K562 (cell line): ENCODE measurements at regions not wholly inside any gene's neighbourhood (a gene's known extent, or its start where the extent isn't known, plus 50 kb on each side); places are given as distances from the start of the nearest gene placed in this dataset.

Source experiments
- ATAC-seq: fragments of 200-7000 bp; cut with Tn5 transposase; 3 replicates; pipeline ENCODE4 v1.9.1; 2020; ENCODE audit warnings: moderate library complexity
- BruUV-seq: library from RNA; stranded (reverse); fragments of 400-500 nt; replicated peaks from 2 replicates; lab custom pipeline; 2021; lab: Mats Ljungman, UMichigan
- CTCF ChIA-PET: fragments of 300-600 bp; formaldehyde crosslinking; extraction: SDS; loops from one replicate; lab custom pipeline; 2021; ENCODE audit warnings: low intra/inter-chr PET ratio; lab: Yijun Ruan, JAX
- POLR2A ChIA-PET: fragments of 300-600, 350-650 bp; sonication (Branson Sonifier 250); formaldehyde crosslinking; extraction: SDS; loops from one replicate; lab custom pipeline; 2021; ENCODE audit warnings: antibody characterized with exemption, inconsistent platforms; lab: Yijun Ruan, JAX
- DNase-seq, 4 experiments: peaks; one replicate each; pipeline versions ENCODE4 v3.0.0 to v3.0.0-alpha.2; 2011 to 2018; ENCODE audit warnings: low spot score in 3 of 4, mixed read lengths in 3 of 4; ENCODE audit errors: extremely low read depth in 1 of 4
- FAIRE-seq: peaks from 2 replicates; lab custom pipeline; 2011; peaks lifted over from hg19 to GRCh38; lab: Jason Lieb, UNC
- H2AFZ ChIP-seq: 2 replicates; pipeline ENCODE4 v1.6.0; 2011; ENCODE audit warnings: low read depth, low read length, control low read depth, inconsistent platforms
- H3K27ac ChIP-seq: fragments of 200-600 bp; 3 replicates; pipeline ENCODE4 v1.8.0; 2011; ENCODE audit warnings: low read depth, mild to moderate bottlenecking, control low read depth, inconsistent platforms, low read length, moderate library complexity, mixed read lengths; ENCODE audit errors: extremely low read depth
- H3K27me3 ChIP-seq, 2 experiments: fragments of 300-600 bp in 1 of 2; 2 replicates in 1 of 2; 3 replicates in 1 of 2; pipeline versions ENCODE4 v1.6.0 to v1.8.0; 2011; ENCODE audit warnings: inconsistent platforms in 2 of 2, low read length in 2 of 2, mild to moderate bottlenecking in 1 of 2, mixed read lengths in 1 of 2, moderate library complexity in 1 of 2; ENCODE audit not compliant: control insufficient read depth in 2 of 2, insufficient read depth in 2 of 2
- H3K36me3 ChIP-seq: fragments of 300-600 bp; 3 replicates; pipeline ENCODE4 v1.8.0; 2011; ENCODE audit warnings: mild to moderate bottlenecking, low read length, inconsistent platforms; ENCODE audit not compliant: control insufficient read depth, insufficient read depth
- H3K4me1 ChIP-seq, 2 experiments: fragments of 200-600 bp in 1 of 2; replicated peaks in 1 of 2; 2 replicates in 1 of 2; 3 replicates in 1 of 2; pipeline versions ENCODE4 v1.5.1 to v1.8.0; 2011; ENCODE audit warnings: inconsistent platforms in 2 of 2, low read length in 2 of 2, mild to moderate bottlenecking in 1 of 2, mixed read lengths in 1 of 2, moderate library complexity in 1 of 2; ENCODE audit not compliant: control insufficient read depth in 2 of 2, insufficient read depth in 2 of 2
- H3K4me2 ChIP-seq: 2 replicates; pipeline ENCODE4 v1.6.1; 2011; ENCODE audit warnings: low read length, control low read depth, inconsistent platforms, mixed read lengths; ENCODE audit not compliant: insufficient read depth
- H3K4me3 ChIP-seq: fragments of 200-600 bp; sonication (generic), shearing (Covaris generic); 2 replicates; pipeline ENCODE4 v1.5.1; 2016; ENCODE audit warnings: control low read depth, inconsistent platforms
- H3K79me2 ChIP-seq: fragments of 200-600 bp; 3 replicates; pipeline ENCODE4 v1.8.0; 2011; ENCODE audit warnings: low read length, inconsistent platforms; ENCODE audit not compliant: control insufficient read depth, insufficient read depth
- H3K9ac ChIP-seq, 2 experiments: 2 replicates each; pipeline versions ENCODE4 v1.6.0 to v1.6.1; 2011; ENCODE audit warnings: low read depth in 2 of 2, low read length in 2 of 2, control low read depth in 1 of 2, inconsistent platforms in 1 of 2, mild to moderate bottlenecking in 1 of 2, mixed read lengths in 1 of 2; ENCODE audit not compliant: insufficient read depth in 1 of 2
- H3K9me1 ChIP-seq: one replicate; pipeline ENCODE4 v1.6.0; 2011; ENCODE audit warnings: inconsistent platforms, mild to moderate bottlenecking, low read length, moderate library complexity; ENCODE audit not compliant: control insufficient read depth, insufficient read depth
- H3K9me3 ChIP-seq: replicated peaks from 2 replicates; pipeline ENCODE4 v1.5.1; 2011; ENCODE audit warnings: low read depth, low read length, inconsistent platforms; ENCODE audit not compliant: control insufficient read depth, insufficient read depth
- H4K20me1 ChIP-seq: replicated peaks from 2 replicates; pipeline ENCODE4 v1.6.1; 2011; ENCODE audit warnings: low read length, inconsistent platforms, mixed read lengths; ENCODE audit not compliant: control insufficient read depth, insufficient read depth
- ATF3 ChIP-seq, 2 experiments: fragments of 450-650 bp in 1 of 2; sonication (generic) in 1 of 2; formaldehyde crosslinking in 1 of 2; IDR thresholded peaks in 1 of 2; conservative IDR thresholded peaks in 1 of 2; 2 replicates each; pipeline versions ENCODE4 v1.6.1 to v1.8.1; 2016 to 2023; ENCODE audit warnings: mild to moderate bottlenecking in 2 of 2, moderate library complexity in 2 of 2, inconsistent platforms in 1 of 2, missing genetic modification reagents in 1 of 2
- GATAD2B ChIP-seq: fragments of 450-650 bp; IDR thresholded peaks from 2 replicates; pipeline ENCODE4 v1.6.1; 2017; ENCODE audit warnings: mild to moderate bottlenecking, borderline replicate concordance
- JUNB ChIP-seq: fragments of 450-650 bp; formaldehyde crosslinking; conservative IDR thresholded peaks from 2 replicates; pipeline ENCODE4 v1.4.0; 2020; ENCODE audit warnings: mild to moderate bottlenecking
- KLF6 ChIP-seq: fragments of 250-450 bp; sonication (Bioruptor Pico); IDR thresholded peaks from 2 replicates; pipeline ENCODE4 v1.4.0; 2020; ENCODE audit warnings: mild to moderate bottlenecking, moderate library complexity, borderline replicate concordance
- MECOM ChIP-seq: fragments of 250-450 bp; sonication (Bioruptor Pico); IDR thresholded peaks from 2 replicates; pipeline ENCODE4 v1.8.0; 2022; ENCODE audit warnings: inconsistent platforms
- NCOA2 ChIP-seq, 2 experiments: fragments of 450-650 bp; IDR thresholded peaks; 2 replicates each; pipeline ENCODE4 v1.6.1; 2018; ENCODE audit warnings: mild to moderate bottlenecking in 2 of 2, moderate library complexity in 1 of 2; ENCODE audit not compliant: partially characterized antibody in 2 of 2
- NEUROD1 ChIP-seq: fragments of 150-350 bp; IDR thresholded peaks from 2 replicates; pipeline ENCODE4 v1.6.1; 2014; ENCODE audit warnings: borderline replicate concordance, low read length, low read depth; ENCODE audit not compliant: partially characterized antibody
- PTTG1 ChIP-seq: fragments of 450-650 bp; IDR thresholded peaks from 2 replicates; pipeline ENCODE4 v1.6.1; 2016; ENCODE audit warnings: low read depth, mild to moderate bottlenecking, missing genetic modification characterization, missing compliant biosample characterization
- SAFB2 ChIP-seq: fragments of 200-400 bp; formaldehyde crosslinking; IDR thresholded peaks from 2 replicates; pipeline ENCODE4 v1.6.1; 2018; ENCODE audit warnings: borderline replicate concordance, low read length, low read depth, moderate library complexity; ENCODE audit not compliant: severe bottlenecking
- ZNF140 ChIP-seq: fragments of 250-450 bp; sonication (Bioruptor Pico); IDR thresholded peaks from 2 replicates; pipeline ENCODE4 v1.8.0; 2021; ENCODE audit warnings: moderate library complexity, mild to moderate bottlenecking, inconsistent platforms
- WGBS: fragments of 100-300 bp; shearing (Covaris generic); methylation state at CpG from one replicate; pipeline ENCODE4 v1.1.6; 2016; ENCODE audit warnings: low coverage, mixed read lengths; ENCODE audit not compliant: insufficient coverage; ENCODE audit errors: missing lambda C conversion rate; 5-methylcytosine and 5-hydroxymethylcytosine counted together
- in situ Hi-C: fragments of 300-500 bp; cut with MboI; formaldehyde crosslinking; loops from 4 replicates; pipeline ENCODE4 v1.15.0; 2018; ENCODE audit warnings: inconsistent platforms, mixed read lengths
- intact Hi-C: fragments of 100-400 bp; cut with micrococcal nuclease; formaldehyde crosslinking; loops from 2 replicates; pipeline ENCODE4 v1.14.2; 2022
- TF ChIP-seq, protein P1 (sequence below), 2 experiments: fragments of 450-650 bp in 1 of 2; sonication (generic) in 1 of 2; formaldehyde crosslinking in 1 of 2; IDR thresholded peaks; 2 replicates each; pipeline versions ENCODE4 v1.7.1 to v1.9.0; 2016 to 2022; ENCODE audit warnings: inconsistent platforms in 1 of 2, mild to moderate bottlenecking in 1 of 2, missing genetic modification reagents in 1 of 2

- Histone ChIP-seq H3K27ac (no peak overlapping the region), H3K9me1 (no peaks in the 10 kb centered on the region), H3K4me2 (no peak overlapping the region), H3K9ac (no peak overlapping the region), H3K4me1 (no peaks in the 10 kb centered on the region), H3K27me3 (no peaks in the 10 kb centered on the region), H4K20me1 (no peaks in the 10 kb centered on the region), H2AFZ (no peak overlapping the region), H3K4me3 (no peak overlapping the region), H3K79me2 (no peaks in the 10 kb centered on the region), H3K9me3 (no peaks in the 10 kb centered on the region), H3K36me3 (no peaks in the 10 kb centered on the region)
- in situ Hi-C loops: loop anchor here (10.0 kb wide), 1 partner anchor 836 kb away; no protein-coding TSS in a partner anchor
- no peak for ATAC-seq
- no peak for DNase-seq
- intact Hi-C loops: loop anchor here (5.0 kb wide), 1 partner anchor 683 kb away; no protein-coding TSS in a partner anchor
- no peak for FAIRE-seq
- 0% methylated on average over 1 of the region's 2 CpGs for WGBS
- ChIA-PET CTCF (no interaction called here), POLR2A (interaction anchor here (0.8 kb wide), 1 partner anchor 165 kb away, joined by 3 read pairs; no protein-coding TSS in a partner anchor)
- BruUV-seq: no TSS peak
- TF ChIP-seq MECOM (CRISPR knock-in tag) (no peak), KLF6 (CRISPR knock-in tag) (no peak), SAFB2 (no peak), ATF3 (IDR thresholded peaks at IDR 0.05) (no peak), ATF3 (CRISPR knock-in tag; conservative IDR thresholded peaks at IDR 0.05) (no peak), NCOA2 (IDR thresholded peaks at IDR 0.05; ENCODE audit: partially characterized antibody in 2 of 2) (no peak), JUNB (CRISPR knock-in tag) (no peak), GATAD2B (no peak), ZNF140 (no peak), PTTG1 (no peak), NEUROD1 (no peak)
- TF ChIP-seq, protein P1, sequence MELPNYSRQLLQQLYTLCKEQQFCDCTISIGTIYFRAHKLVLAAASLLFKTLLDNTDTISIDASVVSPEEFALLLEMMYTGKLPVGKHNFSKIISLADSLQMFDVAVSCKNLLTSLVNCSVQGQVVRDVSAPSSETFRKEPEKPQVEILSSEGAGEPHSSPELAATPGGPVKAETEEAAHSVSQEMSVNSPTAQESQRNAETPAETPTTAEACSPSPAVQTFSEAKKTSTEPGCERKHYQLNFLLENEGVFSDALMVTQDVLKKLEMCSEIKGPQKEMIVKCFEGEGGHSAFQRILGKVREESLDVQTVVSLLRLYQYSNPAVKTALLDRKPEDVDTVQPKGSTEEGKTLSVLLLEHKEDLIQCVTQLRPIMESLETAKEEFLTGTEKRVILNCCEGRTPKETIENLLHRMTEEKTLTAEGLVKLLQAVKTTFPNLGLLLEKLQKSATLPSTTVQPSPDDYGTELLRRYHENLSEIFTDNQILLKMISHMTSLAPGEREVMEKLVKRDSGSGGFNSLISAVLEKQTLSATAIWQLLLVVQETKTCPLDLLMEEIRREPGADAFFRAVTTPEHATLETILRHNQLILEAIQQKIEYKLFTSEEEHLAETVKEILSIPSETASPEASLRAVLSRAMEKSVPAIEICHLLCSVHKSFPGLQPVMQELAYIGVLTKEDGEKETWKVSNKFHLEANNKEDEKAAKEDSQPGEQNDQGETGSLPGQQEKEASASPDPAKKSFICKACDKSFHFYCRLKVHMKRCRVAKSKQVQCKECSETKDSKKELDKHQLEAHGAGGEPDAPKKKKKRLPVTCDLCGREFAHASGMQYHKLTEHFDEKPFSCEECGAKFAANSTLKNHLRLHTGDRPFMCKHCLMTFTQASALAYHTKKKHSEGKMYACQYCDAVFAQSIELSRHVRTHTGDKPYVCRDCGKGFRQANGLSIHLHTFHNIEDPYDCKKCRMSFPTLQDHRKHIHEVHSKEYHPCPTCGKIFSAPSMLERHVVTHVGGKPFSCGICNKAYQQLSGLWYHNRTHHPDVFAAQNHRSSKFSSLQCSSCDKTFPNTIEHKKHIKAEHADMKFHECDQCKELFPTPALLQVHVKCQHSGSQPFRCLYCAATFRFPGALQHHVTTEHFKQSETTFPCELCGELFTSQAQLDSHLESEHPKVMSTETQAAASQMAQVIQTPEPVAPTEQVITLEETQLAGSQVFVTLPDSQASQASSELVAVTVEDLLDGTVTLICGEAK (IDR thresholded peaks at IDR 0.05): no peak
- TF ChIP-seq, protein P1 (CRISPR knock-in tag; IDR thresholded peaks at IDR 0.05): no peak
Measured at GRCh38 chr9:87320146-87320884, 177.4 kb upstream of the DAPK1 start.
